ENCODE measurements at regions not wholly inside any gene's neighbourhood (a gene's known extent, or its start where the extent isn't known, plus 50 kb on each side); places are given as distances from the start of the nearest gene placed in this dataset.
"Not testable (repeated sequence)": the region's sequence is repeated elsewhere in the genome, so short reads cannot be mapped to it uniquely, and the experiment has no call there.

DNA sequence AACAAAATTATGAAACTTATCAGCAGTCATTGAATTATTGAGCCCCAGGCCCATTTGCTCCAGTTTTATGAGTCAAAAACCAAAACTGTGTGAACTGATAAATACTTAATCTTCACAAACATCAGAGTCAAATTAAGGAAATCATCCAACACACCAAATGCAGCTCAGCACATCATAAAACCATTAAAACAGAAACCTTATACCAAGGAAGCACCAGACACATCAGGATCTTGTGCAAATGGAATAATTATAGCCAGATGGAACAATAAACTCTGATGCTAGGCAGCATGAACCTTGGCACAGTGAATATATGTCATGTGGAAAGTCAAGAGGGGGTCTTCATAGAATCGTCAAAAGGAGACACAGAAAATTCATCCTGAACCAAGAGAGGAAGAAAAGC lies 410.7 kb upstream of the API5 start:
- in situ Hi-C loops (cut with MboI; ENCODE audit: low sequenced_read_pairs) = no loop called here

DNA sequence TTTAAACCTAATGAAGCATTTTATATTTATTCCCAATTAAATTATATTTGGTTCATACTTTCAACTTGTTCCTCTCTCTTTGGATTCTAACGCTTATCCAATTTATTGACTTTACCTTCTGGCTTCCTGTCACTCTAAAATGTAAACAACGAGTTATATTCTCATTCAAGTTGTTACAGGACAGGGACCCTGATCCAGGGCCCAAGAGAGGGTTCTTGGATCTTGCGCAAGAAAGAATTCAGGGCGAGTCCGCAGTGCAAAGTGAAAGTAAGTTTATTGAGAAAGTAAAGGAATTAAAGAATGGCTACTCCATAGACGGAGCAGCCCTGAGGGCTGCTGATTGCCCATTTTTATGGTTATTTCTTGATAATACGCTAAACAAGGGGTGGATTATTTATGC lies 405.6 kb upstream of the API5 start:
- in situ Hi-C loops (cut with MboI; ENCODE audit: low sequenced_read_pairs) = no loop called here

DNA sequence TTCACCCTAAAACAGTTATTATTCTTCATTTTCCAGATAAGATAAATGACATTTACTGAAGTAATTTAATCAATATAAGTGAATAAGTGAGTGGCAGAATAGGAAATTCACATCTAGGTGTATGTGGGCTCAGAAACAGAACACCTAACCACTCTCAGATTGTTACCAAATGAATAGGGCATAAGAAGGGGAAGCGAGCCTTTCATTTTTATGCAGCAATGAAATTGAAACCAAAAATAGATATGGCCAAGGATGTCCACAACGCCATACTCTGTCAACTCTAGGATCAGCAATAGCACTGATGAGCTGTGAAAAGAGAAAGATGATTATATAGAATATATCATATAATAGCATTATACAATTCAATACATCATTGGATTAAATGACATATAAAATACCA lies 398.1 kb upstream of the API5 start:
- in situ Hi-C loops (cut with MboI; ENCODE audit: low sequenced_read_pairs) = no loop called here

DNA sequence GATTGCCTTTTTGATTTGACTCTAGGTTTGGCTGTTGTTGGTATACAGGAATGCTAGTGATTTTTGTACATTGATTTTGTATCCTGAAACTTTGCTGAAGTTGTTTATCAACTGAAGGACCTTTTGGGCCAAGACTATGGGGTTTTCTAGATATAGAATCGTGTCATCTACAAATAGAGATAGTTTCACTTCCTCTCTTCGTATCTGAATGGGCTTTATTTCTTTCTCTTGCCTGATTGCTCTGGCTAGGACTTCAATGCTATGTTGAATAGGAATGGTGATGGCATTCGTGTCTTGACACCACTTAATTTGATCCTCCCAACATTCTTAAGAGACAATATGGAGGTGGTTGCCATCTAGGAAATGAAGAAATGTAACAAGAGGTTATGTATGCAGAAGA lies 388.1 kb upstream of the API5 start:
- in situ Hi-C loops (cut with MboI; ENCODE audit: low sequenced_read_pairs) = no loop called here

DNA sequence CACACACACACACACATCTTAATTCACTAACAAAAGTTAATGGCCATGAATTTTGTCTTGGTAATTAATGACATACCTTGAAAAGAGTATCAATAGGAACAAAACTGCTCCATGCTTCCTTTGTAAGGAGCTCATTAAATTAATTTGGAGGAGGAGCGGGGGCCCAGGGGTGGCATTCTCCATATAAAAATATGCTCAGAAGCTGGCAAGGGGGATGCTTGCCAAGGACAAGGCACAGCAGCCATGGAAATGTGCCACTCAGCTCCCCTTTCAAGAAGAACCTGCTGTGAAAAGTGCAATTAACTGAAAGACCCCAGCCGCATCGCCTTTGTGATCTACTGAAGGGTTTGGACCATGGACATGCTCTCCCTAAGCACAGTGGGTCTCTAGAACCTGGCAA lies 385.9 kb upstream of the API5 start:
- in situ Hi-C loops (cut with MboI; ENCODE audit: low sequenced_read_pairs) = no loop called here

DNA sequence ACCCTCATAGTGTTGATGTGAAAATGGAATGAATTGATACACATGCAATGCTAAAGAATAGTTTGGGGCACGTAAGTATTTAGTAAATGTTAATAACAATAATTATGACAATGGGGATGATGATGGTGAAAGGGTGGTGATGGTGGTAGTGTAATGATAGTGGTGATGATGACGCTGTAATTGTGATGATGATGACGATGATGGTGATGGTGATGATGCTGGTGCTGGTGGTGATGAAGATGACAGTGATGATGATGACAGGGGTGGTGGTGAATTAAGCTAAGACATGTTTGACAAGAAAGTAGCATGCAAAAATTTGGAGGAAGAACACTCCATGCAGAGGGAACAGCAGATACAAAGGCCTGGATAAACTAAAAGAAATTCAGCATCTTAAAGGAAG lies 364.4 kb upstream of the API5 start:
- in situ Hi-C loops (cut with MboI; ENCODE audit: low sequenced_read_pairs) = no loop called here

DNA sequence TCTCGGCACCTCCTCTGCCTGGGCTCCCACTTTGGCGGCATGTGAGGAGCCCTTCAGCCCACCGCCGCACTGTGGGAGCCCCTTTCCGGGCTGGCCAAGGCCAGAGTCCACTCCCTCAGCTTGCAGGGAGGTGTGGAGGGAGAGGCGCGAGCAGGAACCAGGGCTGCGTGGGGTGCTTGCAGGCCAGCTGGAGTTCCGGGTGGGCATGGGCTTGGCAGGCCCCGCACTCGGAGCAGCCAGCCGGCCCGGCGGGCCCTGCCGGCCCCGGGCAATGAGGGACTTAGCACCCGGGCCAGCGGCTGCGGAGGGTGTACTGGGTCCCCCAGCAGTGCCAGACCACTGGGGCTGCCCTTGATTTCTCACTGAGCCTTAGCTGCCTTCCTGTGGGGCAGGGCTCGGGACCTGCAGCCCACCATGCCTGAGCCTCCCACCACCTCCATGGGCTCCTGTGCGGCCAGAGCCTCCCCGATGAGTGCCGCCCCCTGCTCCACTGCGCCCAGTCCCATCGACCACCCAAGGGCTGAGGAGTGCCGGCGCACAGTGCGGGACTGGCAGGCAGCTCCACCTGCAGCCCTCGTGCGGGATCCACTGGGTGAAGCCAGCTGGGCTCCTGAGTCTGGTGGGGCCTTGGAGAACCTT lies 361.9 kb upstream of the API5 start:
- in situ Hi-C loops (cut with MboI; ENCODE audit: low sequenced_read_pairs) = not testable (repeated sequence)

DNA sequence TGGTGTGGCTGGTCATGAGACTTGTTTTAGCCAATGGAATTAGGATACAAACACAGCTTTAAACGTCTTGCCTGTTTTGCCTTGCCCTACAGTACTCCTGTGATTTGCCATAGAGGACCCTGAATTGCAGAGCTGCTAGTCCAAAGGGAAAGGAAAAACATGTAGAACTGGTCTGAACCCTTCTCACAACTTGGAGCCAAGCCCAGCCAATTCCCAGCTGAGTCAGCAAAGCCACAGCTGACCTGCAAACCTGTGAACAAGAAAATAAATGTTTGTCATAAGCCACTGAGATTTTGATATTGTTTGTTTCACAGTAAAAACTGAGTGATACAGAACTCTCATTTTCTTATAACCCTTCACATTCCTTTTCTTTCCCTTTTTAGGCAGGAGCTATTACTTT lies 360.5 kb upstream of the API5 start:
- in situ Hi-C loops (cut with MboI; ENCODE audit: low sequenced_read_pairs) = no loop called here

DNA sequence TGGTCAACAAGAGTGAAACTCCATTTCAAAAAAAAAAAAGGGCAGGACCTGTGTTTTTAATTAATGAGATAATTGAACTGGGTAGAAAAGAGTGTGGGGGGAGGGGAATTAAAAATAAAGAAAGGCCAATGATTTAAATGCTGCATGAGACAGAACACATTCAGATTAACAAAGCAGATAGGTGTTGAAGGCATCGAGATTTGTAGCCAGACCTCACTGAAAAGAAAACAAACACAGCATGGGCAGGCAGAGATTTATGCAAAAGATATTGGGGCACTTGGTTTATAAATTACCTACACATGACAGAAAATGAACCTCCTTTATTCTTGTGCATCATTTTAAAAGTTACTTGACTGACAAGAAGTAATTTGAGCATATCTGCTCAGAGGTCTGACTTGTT lies 354.0 kb upstream of the API5 start:
- in situ Hi-C loops (cut with MboI; ENCODE audit: low sequenced_read_pairs) = no loop called here

DNA sequence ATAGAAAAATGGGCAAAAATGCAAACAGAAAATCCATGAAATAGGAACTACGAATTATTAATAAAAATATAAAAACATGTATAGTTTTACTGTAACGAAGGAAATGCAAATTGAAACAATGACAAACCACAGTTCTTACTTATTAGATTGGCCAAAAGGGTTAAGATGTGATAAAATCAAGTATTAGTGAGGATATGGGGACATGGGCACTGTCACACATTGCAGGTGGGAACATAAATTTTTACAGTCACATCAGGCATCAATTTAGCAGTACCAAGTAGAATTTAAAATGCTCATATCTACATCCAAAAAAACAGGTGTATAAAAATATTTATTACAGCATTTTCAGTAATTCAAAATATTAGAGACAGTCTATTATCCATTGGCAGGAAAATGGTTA lies 353.2 kb upstream of the API5 start:
- in situ Hi-C loops (cut with MboI; ENCODE audit: low sequenced_read_pairs) = no loop called here

DNA sequence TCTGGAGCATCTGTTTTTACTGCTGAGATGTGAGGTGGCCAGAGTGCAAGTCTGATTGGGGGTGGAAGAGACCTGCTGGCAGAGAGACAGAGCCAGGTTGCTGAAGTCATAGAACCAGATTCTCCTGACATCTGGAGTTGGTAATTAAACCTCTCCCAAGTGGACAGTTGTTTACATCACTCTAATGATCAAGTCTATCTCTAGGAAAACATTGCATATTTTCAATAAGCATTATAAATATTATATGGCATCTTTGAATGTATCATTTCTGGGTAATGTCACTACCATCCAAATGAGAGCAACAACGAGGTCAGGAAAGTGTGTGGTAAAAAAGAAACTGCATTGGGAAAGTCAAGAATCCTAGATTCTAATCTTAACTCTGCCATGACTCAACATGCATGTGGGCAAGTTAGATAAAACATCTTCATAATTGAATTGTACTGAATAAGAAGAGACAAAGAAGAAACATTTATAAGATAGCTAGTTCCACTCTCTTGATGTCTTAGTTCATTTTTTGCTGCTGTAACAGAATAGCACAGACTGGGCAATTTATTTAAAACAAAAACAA lies 351.2 kb upstream of the API5 start:
- in situ Hi-C loops (cut with MboI; ENCODE audit: low sequenced_read_pairs) = no loop called here

DNA sequence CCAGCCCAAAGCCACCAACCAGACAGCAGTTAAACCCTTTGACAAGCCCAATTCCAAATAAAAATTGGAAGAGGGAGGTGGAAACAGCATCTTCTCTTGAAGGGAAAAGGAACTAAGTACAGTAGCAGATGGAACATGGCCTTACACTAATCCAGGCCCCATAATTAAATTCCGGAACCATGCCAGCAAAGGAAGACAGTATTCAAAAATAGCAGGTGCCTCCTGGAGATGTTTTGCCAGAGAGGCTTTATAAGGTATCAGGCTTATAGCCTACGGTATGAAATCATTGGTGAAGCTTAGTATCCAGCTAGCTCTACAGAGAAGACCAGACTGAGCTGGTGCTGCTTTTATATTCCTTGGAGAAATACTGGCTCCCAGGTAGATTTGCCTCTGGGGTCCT lies 344.1 kb upstream of the API5 start:
- in situ Hi-C loops (cut with MboI; ENCODE audit: low sequenced_read_pairs) = no loop called here

DNA sequence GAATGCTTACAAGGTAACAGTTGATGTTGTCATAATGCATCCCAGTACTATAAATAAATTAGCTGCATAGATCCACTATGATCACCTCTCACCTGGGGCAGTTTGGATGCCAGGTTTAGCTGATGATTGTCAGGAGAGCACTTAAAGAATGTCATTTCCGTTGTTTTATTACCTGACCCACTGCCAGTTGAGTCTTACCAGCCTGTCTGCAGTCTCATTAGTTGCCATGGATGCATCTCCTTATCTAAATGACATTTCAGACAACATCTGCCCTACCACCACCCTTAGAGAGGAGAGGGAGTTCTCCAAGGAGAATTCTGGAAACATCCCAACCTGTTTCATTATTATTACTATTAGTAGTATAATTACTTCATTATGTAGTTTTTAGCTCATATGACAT lies 339.1 kb upstream of the API5 start:
- in situ Hi-C loops (cut with MboI; ENCODE audit: low sequenced_read_pairs) = no loop called here

DNA sequence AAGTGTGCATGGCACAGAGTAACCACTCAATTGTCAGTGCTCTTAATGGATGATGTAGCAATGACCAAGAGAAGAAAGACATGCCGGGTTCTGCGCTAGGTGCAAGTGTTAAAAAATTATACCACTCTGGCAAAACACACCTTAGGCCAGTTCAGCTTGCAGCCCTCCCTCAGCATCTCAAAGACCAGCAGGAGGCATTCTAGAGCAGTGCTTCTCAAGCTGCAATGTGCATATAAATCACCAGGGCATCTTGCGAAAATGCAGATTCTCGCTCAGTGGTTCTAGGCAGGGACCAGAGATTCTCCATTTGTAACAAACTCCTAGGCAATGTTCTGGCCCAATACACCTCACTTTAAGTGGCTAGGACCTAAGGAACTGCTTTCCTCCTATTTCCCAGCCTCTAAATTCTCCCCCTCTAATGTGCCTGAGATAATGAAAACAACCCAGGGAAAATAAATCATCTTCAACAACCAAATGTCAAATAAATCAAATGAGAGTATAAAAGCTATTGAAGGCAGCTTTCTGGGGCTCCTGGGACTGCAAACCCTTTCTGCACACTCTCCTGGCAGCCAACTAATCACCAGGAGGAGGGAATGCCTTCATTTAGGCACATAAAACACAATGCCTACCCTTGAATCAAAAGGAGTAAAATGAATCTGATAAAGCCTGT lies 337.2 kb upstream of the API5 start:
- in situ Hi-C loops (cut with MboI; ENCODE audit: low sequenced_read_pairs) = no loop called here

DNA sequence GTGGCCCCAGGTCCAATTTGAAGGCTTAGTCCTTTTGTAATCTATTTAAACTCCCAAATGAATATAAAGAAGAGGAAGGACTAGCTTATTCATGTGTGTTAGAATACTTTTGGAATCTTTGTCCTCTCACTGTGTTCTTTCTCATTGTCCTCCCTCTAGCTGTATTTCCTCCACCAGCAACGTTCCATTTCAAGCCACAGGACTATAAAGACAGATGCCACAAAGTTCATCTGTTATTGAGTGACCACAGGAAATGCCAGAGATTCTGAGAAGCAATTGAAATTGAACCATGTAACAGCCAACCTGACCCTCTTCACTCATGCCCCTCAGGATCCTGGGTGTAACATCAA lies 336.6 kb upstream of the API5 start:
- in situ Hi-C loops (cut with MboI; ENCODE audit: low sequenced_read_pairs) = no loop called here

DNA sequence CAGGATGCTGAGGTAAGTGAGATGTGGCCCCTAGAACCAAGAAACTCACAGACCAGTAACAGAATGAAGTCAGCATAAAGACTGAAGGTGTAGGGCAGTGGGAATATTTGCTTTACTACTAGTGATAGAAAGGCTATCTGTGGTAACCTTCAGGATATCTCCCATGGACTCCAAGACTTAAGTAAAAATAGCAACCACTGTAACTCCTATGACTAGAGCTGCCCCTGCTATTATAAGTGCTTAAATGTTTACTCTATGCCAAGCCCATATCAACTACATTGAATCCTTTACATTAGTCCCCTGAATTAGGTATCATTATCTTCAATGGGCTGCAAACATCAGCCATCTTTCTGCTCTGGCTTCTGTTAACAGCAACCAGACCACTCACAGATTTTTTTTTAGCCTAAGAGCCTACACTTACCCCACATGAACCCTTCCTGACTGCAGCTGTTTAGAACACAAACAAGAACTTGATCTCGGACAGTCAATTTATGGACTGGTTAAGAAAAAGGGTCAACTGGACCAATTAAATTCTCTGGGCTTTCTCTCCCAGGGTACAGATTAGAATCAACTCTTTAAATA lies 335.1 kb upstream of the API5 start:
- in situ Hi-C loops (cut with MboI; ENCODE audit: low sequenced_read_pairs) = no loop called here

DNA sequence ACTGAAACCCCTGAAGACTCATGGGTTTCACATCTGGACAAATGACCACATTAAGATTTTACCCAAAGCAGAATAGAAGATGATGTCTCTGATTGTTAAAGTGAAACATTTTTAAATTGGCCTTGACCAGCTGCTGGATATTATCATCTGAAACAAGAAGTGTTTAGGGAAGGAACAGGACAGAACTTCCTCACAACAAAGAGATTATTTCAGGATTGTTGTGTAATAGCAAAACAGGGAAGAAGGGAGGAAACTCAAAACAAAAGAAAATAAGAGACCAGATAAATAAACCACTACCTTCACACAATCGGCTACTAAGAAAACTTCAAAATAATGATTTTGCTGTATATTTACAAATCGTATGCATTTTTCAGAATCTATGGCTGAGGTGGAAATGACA lies 319.2 kb upstream of the API5 start:
- in situ Hi-C loops (cut with MboI; ENCODE audit: low sequenced_read_pairs) = no loop called here

DNA sequence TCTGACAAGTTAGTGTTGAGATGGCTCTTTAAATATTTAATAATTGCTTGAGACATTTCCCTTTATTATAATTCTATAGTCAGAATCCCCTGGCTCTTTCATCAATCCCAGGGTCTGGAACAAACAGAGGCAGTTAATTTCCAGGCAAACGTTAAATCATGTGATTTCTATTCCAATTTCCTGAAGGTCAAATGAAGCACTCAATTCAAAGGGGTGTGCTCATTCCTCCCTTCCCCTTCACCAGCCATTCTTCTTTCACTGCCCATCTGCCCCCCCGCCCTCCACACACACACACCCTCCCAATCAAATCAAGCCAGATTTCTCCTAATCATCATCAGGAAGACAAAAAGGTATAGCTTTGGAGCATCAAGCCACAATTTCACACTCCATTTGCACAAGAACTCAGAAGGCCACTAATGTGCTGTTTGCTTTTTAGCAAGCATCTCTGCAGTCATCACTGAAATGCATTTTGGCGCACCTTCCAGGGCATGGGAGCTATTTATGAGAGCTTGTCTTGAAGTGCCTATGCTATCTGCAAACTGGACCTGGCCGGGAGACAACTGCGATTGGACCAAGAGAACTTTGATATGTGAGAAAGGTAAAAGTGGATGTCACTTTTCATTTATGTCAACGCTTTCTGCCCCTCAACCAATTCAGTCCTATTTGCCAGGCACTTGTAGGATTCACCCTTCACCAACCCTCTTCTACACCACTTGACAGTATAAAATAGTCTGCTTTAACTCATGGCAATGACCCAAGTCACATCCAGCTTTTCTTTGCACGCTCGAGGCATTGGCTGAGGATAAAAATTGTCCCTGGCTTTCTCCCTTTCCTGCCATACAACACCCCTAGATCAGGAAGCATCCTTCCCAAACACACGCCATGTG lies 315.1 kb upstream of the API5 start:
- in situ Hi-C loops (cut with MboI; ENCODE audit: low sequenced_read_pairs) = no loop called here

DNA sequence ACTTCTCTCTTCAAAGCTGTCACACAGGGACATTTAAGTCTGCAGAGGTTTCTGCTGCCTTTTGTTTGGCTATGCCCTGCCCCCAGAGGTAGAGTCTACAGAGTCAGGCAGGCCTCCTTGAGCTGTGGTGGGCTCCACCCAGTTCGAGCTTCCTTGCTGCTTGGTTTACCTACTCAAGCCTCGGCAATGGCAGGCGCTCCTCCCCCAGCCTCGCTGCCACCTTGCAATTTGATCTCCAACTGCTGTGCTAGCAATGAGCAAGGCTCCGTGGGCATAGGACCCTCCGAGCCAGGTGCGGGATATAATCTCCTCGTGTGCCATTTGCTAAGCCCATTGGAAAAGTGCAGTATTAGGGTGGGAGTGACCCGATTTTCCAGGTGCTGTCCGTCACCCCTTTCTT lies 306.9 kb upstream of the API5 start:
- in situ Hi-C loops (cut with MboI; ENCODE audit: low sequenced_read_pairs) = not testable (repeated sequence)

DNA sequence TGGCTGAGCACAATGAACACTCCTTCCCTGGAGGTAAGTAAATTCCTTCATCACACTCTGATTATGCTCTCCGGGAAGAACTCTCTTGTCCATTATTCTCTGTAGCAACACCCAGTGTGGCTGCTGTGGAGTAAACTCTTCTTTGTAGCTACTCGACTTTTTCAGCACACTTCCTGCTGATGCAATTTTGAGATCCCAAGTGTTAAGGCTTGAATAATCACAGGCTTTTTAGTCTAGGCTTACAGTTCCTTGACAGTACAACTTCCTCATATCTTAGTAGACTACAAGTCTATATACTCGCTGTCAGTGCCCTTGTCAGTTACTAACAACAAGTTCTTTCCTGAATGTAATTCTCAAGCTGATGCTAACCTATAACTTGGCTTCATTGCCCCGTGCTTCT lies 301.8 kb upstream of the API5 start:
- in situ Hi-C loops (cut with MboI; ENCODE audit: low sequenced_read_pairs) = no loop called here

DNA sequence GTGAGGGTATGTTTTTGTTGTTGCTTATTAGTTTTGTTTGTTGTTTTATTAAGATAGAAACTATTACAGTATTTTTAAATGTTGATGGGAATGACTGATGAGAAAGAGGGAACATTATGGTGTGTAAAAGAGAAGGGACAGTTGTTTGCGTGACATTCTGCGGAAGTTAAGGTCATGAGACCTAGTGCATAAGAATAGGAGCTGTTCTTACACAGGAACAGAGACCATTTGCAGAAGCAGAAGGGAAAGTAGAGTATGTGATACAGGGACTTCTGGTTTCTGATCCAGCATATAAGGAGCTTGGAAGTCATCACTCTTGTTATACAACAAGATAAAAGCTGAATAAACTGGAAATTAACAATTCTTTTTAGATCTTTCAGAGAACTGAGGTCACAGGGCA lies 299.2 kb upstream of the API5 start:
- in situ Hi-C loops (cut with MboI; ENCODE audit: low sequenced_read_pairs) = no loop called here

DNA sequence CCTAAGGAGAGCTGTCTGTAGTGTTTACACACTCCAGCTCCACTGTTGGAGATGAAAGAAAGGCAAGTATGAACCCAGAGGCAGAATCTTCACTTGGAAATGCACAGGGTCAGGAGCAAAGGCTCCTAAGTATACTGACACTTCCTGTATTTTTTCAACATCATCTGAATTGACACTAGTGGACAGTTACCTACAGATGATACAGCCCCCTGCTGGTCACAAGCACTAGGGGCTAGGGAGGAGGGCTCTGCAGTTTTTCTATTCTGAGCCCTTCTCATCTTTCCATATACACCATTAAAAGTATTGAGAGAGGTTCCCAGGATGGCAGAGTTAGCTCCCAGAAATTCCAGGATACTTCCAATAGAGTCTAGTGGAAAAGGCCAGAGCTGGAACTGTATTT lies 290.3 kb upstream of the API5 start:
- in situ Hi-C loops (cut with MboI; ENCODE audit: low sequenced_read_pairs) = no loop called here
